HCEC 1CT (cell line): ENCODE measurements at regions not wholly inside any gene's neighbourhood (a gene's known extent, or its start where the extent isn't known, plus 50 kb on each side); places are given as distances from the start of the nearest gene placed in this dataset.
A peak's percentile ranks its signal among the peaks of the same experiment; 100 is the strongest.
"Not testable (repeated sequence)": the region's sequence is repeated elsewhere in the genome, so short reads cannot be mapped to it uniquely, and the experiment has no call there.

Source experiments
- DNase-seq: peaks from one replicate; pipeline ENCODE4 v3.0.0-alpha.2; 2017

DNA sequence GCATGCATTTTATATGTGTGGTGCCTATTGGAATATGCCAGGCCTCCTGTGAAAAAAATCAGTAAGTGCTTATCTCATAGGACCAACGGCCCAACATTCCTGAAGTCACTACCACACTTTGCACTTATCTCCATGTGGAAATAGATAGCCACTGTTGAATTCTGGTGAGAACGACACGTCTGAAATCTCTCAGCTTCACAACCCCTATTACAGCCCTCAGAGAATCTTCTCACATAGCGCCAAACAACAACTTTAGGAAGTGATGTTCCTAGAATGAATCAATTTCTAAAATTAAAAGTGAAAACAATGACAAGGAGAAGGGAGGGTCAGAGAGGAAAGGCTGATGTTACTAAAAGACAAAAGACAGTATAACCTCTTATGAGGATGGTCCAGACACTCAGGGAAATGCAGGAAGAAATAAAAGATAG lies 270.8 kb upstream of the BTG1 start:
- DNase-seq: no peak

DNA sequence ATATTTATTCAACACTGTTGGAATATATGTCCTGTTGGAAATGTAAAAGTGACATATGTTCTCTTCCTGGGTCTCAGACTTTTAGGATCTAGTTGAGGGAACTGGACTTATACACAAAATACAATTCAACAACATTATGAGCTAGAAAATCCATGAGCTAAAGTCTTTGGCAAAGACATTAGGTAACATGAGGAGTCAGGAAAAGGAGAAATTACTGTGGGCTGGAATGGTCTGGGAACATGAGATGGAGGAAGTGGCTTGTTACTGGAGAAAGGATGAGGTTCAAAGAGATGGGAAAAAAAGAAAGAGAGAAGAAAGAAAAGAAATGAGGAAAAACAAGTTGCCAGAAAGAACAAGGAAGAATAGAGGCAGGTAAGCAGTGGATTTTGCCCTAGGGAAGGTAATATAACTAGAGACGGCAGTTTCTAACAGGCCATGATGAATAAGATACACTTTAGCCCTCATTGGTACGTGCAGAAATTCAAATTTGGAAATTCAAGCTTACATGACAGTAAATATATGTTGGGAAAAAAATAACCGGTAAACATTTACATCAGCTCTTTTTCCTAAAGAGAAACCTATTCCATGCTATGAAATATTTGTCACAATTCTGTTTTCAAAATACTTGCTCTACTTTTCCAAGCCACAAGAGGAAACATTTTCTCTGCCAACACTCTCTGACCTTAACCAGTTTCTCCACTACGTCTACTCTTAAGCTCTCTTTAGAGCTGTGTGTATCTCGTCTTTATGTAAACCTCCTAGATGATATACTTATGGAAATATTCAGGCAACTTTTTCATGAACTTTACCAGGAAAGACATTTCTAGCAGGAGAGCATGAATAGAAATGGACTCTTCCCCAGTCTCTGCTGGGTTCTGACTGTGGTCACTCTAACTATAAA lies 268.8 kb upstream of the BTG1 start:
- DNase-seq: no peak

DNA sequence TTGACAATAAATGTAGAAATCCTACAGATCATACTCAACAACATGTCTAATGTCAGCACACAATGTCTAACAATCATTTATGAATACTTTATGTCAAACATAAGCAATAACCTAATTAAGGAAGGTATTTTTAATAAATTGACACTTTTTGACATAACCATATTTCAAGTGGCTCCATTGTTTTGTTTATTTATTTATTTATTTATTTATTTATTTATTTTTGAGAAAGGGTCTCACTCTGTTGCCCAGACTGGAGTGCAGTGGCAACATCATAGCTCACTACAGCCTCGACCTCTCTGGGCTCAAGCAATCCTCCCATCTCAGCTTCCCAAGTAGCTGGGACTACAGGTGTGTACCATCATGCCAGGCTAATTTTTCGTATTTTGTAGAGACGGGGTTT lies 267.6 kb upstream of the BTG1 start:
- no peak for DNase-seq

DNA sequence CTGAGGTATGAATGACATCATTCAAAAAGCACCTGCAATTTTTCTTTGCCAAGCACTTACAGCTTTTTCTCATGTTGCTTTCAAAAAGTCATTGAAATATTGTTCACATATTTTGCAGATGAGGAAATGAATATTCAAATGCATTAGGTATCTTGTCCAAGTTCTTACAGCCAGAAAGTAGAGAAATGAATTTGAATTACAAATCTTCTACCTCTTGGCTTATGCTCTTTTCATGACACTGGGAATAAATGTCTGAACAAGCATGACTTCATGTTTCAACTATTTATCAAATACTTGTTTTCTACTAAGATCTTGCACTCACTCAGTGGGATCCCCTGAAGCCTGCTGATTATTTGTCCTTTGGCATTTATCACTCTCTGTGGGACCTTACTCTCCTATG lies 267.2 kb upstream of the BTG1 start:
- no peak for DNase-seq

DNA sequence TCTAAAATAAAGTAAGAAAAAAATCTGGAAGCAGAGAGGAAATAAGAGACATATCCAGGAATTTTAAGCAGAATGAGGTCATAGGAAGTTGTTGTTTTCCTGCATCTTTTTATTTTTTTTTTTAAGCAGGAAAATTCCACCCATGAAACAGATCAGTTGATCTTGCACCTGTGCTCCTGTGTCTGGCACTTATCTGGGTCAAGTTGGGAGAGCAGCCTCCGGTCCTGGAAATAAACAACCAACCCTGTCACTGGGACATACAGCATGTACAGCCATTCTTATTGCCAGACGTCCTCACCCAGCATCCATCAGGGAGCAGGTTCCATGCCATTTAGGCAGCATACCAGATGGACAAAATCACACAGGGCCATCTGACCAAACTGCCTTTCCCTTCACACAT lies 266.0 kb upstream of the BTG1 start:
- DNase-seq: no peak

DNA sequence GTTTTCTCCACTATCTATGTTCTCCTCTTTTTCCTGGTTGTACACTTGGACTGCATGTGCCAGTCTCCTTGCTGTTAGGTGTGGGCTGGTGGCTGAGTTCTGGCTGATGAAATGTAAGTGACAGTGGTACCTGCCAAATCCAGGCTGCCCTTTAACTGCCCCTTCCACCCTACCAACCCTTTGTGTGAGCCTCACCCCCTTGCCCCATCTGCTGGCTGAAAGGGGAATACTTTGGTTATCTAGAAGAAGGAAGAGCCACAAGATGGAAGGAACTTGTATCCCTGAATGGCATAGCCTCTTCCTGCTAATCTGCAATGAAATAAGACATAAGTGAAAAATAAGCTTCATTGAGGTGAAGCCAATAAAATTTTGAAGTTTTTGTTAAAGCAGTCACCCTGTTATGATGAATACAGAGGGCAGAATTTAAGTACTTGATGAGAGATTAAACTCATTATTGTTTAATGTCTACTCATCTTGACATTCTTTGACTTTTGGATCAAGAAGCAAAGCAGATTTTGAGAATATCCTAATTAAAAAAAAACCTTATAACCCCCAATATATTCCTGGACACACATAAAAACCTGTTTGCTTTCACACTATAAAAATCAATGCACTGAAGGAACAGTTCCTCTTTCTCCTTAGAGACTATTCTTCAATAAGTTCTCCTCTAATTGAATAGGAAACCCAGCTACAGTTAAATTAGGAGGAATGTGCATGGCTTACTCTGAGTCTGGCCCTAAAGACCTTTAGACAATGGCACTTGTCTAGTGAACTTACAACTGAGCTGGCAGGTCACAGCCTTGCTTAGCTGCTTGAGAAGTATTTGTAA lies 262.6 kb upstream of the BTG1 start:
- peak; percentile 23 for DNase-seq

DNA sequence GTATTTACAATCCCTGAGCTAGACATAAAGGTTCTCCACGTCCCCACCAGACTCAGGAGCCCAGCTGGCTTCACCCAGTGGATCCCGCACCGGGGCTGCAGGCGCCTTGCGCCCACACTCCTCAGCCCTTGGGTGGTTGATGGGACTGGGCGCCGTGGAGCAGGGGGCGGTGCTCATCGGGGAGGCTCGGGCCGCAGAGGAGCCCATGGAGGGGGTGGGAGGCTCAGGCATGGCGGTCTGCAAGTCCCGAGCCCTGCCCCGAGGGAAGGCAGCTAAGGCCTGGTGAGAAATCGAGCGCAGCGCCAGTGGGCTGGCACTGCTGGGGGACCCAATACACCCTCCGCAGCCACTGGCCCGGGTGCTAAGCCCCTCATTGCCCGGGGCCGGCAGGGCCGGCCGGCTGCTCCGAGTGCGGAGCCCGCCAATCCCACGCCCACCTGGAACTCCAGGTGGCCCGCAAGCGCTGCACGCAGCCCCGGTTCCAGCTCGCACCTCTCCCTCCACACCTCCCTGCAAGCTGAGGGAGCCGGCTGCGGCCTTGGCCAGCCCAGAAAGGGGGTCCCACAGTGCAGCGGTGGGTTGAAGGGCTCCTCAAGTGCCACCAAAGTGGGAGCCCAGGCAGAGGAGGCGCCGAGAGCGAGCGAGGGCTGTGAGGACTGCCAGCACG lies 260.9 kb upstream of the BTG1 start:
- DNase-seq: not testable (repeated sequence)

DNA sequence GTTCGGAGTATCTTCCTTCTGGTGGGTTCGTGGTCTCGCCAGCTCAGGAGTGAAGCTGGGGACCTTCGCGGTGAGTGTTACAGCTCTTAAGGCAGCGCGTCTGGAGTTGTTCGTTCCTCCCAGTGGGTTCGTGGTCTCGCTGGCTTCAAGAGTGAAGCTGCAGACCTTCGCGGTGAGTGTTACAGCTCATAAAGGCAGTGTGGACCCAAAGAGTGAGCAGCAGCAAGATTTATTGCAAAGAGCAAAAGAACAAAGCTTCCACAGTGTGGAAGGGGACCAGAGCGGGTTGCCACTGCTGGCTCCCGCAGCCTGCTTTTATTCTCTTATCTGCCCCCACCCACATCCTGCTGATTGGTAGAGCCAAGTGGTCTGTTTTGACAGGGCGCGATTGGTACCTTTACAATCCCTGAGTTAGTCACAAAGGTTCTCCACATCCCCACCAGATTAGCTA lies 260.2 kb upstream of the BTG1 start:
- not testable (repeated sequence) for DNase-seq

DNA sequence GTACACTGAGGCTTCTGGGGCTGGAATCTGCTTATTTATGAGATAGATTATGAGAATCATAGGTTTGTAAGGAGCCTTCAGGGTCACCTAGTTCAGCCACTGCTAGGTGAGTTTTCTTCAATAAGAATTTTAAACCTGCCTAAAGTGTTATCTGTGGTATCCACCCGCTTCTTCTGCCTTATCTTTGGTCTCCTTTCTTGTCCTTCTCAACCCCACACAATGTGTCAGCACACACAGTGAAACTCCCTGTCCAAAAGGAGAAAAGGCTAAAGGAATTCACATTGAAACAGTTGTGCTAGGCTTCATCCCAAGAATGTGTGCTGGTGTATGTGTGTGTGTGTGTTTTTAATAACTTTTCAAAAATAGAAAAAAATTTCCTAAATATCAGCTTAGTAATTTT lies 259.3 kb upstream of the BTG1 start:
- DNase-seq: no peak

DNA sequence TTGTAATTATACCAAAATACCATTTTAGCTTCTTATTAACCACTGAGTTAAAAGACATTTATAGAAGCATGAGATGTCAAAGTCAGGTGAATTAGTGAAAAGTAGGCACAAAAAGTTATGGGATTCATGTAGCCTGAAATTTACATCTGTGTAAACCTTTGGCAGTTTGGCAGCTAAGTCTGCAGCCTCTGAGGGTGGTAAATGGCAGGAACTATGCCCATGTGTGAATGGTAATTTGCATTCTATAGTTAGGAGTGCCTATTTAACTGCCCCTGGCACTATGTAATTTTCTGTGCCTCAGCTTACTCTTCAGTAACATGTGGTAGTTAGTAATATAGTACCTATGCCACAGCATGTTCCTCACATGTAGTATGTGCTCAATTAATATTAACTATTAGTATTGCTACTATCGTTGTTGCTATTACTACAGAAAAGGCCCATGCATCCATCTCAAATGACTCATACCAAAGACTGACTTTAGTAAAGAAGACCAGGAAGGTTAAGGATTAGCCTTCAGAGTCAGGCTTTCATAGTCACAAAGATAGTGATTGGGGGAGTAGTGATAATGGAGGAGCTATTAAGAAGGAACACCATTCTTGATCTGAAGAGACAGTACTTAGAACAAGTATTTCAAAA lies 258.7 kb upstream of the BTG1 start:
- DNase-seq: no peak

DNA sequence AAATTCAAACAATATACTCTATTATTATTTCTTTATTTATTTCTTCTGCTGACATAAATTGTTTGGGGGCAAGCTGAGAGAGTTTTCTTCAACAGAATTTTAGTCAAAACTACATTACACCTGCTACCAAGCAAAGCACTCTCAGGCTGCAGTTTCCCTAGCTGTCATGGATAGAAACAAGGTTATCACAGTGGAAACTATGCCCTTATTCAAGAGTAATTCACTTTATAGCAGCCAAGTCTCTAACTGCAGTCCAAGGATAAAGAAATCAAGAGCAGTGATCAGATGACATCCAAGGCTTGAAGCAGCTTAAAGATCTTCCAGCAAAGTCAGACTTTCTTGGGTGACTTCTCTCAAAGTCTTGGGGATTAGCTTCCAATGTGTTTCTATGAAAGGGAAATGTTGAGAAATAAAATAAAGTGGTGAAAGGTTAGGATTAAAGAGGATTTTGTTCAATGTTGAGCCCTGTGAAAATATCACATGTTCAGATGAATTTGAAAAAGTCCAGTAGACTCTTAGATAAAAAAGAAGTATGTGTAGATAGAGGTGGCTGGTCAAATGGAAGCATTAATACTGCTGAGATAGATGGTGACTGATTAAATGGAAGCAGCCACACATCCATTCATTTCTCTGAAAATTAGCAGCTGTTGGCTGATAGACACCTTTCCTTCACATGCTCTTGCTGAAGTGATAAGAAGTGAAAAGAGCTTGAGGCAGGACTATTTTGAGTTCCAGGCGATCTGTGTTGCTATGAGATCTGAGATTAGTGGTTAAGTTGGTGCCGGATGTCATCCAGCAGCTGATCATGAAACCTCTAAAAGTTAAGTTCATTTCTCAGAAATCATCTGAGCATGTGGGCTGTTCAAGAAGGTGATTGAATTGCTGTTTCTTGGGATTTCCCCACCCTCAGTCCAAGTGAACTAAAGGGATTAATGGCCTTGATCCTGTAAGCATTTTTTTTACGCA lies 257.8 kb upstream of the BTG1 start:
- no peak for DNase-seq

DNA sequence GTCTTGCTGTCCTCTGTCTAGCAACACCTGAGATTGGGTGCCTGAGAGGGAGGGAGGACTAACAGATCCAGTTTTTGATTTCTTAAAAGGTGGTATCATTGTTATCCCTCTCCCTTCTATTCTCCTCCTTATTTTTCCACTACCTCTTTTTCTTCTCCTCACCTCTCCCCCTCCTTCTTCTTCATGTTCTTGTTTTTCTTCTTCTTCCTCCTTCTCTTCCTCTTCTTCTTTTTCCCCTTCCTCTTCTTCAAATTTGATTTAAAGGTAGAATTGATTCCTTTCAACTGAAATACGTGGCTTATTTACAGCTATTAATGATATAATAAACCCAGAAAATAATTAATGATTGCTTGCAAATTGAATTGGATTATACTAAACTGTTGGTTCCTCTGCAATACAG lies 256.8 kb upstream of the BTG1 start:
- DNase-seq: no peak

DNA sequence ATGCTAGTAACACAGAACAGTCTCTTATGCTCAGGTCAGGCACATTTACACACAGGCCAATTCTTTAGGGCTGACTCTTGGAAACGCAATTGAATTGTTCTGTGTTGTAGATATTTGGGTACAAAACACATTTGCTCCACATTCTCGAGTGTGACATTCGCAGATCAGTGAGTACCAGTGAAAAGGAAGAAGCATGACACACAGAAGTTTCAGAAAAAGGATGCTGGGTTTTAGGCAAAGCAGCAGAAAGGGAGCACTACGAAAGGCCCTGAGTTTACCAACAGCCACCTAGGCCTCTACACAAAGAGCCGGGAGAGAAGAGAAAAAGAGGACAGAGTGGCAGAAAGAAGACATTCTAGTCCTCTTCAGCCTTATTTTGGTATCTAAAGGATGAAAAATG lies 254.4 kb upstream of the BTG1 start:
- no peak for DNase-seq

DNA sequence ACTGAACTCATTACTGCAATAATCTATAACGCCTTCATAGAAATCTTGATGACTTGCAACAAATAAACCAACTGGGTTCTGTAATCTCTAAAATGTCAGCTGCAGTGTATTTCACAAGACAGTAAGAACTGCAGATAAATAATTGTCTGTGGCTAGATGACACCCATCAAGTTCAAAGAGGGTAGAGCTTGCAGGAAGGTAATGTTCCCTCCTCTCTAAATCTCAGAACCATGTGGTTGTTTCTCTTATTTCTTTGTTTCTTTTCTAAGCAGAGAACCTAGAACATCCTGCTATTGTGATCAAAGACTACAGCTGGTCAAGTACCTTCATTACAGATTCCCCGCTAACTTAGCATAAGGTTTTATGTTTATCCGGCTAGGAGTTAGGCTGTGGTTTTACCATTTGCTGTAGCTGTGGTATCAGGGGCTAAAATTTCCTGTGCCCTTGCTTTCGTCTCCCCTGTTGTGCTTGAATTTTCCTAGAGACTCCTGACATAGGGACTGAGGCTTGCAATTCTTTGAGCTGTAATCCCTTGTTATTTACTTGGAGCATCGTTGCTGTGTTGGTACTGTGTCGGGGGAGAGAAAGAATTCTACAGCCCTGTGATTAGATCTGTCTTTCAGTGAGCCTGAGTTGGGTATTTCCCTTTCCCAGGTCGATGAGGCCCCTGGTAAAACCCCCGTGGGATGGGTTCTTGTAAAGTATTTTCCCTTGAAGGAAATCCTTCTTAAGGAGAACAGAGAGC lies 253.1 kb upstream of the BTG1 start:
- no peak for DNase-seq

DNA sequence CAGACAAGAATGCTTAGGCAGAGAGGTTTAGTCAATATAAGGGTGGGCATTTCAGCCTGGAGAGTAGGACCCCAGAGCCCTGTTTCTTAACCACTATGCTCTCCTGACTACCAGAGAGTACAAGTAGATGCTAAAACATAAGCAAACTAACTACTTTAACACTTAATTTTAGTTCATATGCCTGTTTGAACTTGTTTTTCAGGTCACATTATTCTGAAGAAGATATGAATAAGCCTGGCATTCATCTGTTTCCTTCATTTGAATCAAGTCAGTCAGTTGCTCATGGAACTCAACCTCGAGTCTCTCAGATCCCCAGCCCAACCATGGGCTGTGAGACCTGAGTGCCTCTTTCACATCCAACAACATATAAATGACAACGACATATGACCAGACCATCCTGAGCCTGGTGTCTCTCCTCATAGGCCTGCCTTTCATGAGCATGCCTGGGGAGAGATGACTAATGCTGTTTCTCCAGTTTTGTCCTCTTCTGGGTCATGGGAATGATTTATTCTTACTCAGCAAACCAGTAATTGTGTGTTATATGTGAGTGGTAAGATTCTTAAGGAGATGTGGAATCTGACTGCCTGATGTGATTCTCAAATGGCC lies 251.1 kb upstream of the BTG1 start:
- DNase-seq: peak; percentile 75

DNA sequence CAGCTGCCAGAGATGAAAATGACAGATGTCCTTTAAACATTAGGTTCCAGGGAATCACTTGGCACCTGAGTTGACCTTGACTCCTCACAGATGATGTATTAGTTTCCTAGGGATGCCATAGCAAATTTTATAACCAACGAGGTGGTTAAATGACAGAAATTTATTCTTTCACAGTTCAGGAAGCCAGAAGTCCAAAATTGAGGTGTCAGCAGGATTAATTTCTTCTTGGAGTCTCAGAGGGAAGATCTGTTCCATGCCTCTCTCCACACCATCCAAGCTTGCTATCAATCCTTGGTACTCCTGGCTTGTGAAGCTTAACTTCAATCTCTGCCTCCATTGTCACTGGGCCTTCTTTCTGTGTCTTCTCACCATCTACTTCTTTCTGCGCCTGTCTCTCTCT lies 249.7 kb upstream of the BTG1 start:
- no peak for DNase-seq

DNA sequence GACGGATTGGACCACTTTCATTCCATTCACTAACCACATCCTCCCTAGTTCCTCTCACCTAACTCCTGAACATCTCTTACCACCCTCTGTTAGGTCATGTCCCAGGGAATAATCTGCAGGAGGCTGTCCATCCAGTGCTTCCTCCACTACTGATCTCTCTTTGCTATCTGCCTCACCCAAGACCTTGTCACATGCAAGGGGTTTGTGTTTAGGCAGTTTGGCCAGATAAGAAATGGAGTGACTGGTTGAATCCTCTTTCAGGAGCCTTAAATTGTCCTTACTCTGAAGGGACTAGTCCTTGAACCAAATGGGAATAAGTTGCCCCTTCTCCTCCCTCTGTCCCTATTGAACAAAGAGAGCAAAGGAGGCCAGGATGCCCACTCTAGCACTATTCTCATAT lies 249.2 kb upstream of the BTG1 start:
- DNase-seq: no peak

DNA sequence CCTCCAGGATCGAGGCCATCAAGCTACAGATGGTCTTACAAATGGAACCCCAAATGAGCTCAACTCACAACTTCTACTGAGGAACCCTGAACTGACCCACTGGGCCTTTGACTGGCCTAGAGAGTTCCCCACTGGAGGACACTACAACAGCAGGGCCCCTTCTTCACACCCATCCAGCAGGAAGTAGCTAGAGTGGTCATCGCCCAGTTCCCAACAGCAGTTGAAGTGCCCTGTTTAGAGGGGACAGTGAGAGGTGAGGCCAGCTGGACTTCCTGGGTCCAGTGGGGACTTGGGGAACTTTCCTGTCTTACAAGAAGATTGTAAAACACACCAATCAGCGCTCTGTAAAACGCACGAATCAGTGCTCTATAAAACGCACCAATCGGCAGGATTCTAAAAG lies 247.9 kb upstream of the BTG1 start:
- DNase-seq: no peak

DNA sequence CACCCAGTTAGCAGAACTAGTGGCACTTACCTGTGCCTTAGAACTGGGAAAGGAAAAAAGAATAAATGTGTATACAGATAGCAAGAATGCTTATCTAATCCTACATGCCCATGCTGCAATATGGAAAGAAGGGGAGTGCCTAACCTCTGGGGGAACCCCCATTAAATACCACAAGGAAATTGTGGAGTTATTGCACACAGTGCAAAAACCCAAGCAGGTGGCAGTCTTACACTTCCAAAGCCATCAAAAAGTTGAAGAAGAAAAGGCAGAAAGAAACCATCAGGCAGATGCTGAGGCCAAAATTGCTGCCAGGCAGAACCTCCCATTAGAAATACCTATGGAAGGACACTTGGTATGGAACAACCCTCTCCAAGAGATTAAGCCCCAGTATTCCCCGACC lies 246.1 kb upstream of the BTG1 start:
- DNase-seq: not testable (repeated sequence)

DNA sequence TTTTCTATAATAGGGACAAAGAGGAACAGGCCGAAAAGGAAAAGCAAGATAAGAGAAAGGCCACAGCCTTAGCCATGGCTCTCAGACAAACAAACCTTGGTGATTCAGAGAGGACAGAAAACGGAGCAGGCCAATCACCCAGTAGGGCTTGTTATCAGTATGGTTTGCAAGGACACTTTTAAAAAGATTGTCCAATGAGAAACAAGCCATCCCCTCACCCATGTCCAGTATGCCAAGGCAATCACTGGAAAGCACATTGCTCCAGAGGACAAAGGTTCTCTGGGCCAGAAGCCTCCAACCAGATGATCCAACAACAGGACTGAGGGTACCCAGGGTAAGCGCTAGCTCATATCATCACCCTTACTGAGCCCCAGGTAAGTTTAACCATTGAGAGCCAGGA lies 243.8 kb upstream of the BTG1 start:
- DNase-seq: no peak

DNA sequence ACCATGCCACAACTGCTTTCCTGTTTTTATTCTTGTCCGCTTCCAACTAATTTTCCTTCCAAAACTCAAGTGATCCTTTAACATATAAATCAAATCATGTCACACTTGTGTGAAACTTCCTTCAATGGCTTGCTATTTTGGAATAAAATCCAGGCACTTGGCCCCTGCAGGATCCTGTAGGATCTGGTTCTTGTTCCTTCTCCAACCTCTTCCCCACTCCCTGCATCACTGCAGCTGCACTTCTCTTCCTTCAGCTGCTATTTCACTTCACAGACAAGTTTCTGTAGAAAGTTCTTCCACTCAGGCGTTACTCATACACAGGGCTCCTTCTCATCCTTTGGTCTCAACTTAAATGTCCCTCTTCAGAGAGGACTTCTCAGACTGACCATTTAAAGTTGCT lies 239.7 kb upstream of the BTG1 start:
- no peak for DNase-seq
